ENCODE measurements at regions not wholly inside any gene's neighbourhood (a gene's known extent, or its start where the extent isn't known, plus 50 kb on each side); places are given as distances from the start of the nearest gene placed in this dataset.

DNA sequence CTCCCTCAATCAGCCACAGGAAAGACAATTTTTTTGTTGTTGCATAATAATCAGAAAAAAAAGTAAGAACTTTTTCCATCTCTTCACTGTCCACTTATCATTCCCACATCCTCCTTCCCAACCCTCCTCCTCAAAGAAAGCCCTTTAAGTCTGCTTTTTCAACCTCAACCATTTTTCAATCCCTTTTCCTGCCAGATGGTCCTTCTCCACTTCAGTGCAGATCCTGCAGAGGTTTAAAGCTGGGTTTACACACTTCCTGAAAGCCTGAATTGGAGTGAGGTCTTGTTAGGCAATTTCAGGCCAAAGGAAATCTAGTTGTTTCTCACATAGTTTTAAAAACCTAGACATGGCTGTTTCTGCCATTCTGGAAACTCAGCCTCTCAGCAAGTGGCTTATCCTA lies 78.3 kb downstream of the RPL27A start:
- Histone ChIP-seq H3K9ac (no peak overlapping the region), H3K36me3 (replicated peaks in 1 of 2; ENCODE audit: control insufficient read depth in 1 of 2, insufficient read depth in 2 of 2, low read length in 1 of 2) (peaks cover 0 to 6% of the 10 kb centered on the region in 2 experiments), H3K79me2 (ENCODE audit: insufficient read depth) (peaks cover 66% of the 10 kb centered on the region), H3F3A (replicated peaks; ENCODE audit: insufficient read depth) (peaks cover 21% of the 10 kb centered on the region), H3K9me2 (no peaks in the 10 kb centered on the region), H3K4me2 (no peak overlapping the region), H3K9me3 (no peaks in the 10 kb centered on the region), H3K4me3 (ENCODE audit: low read depth in 2 of 2, low read length in 1 of 2) (no peak overlapping the region), H4K20me1 (ENCODE audit: insufficient read depth) (peaks cover 10% of the 10 kb centered on the region), H3K4me1 (ENCODE audit: control insufficient read depth in 1 of 2, insufficient read depth in 2 of 2, low read depth in 1 of 2, low read length in 1 of 2) (peaks cover 0 to 26% of the 10 kb centered on the region in 2 experiments; a peak in 3 of 4 replicates), H3K27me3 (ENCODE audit: insufficient read depth) (no peaks in the 10 kb centered on the region), H2AFZ (ENCODE audit: low read depth) (no peak overlapping the region), H3K27ac (ENCODE audit: low read depth in 2 of 2, low read length in 1 of 2) (no peak overlapping the region)
- TF ChIP-seq ELF1 (IDR thresholded peaks at IDR 0.05): no peak
- no peak for DNase-seq
- ChIA-PET CTCF (interaction anchor here (0.6 kb wide), 1 partner anchor 1682 kb away, joined by 3 read pairs; no protein-coding TSS in a partner anchor), POLR2A (no interaction called here)

DNA sequence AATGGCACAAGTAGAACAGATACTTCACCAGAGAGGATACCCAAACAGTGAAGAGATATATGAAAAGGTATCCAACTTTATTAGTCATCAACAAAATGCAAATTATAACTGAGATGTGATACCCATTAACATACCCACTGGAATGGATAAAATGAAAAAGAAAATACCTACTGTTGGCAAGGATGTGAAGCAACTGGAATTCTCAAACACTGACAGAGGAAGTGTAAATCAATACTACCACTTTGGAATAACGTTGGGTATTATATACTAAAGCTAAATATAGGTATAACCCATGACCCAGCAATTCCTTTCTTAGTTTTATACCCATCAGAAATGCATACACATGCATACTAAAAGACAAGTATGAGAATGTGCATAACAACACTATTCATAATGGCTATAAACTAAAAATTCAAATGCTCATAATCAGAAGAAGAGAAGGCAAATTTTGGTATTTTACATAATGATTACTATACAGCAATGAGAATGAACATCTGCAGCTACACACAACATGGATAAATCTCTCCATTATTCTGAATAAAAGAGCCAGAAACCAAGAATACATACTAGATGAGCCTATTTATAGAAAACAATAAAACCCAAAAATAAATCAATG lies 80.6 kb downstream of the RPL27A start:
- CTCF ChIA-PET: interaction anchor here (0.7 kb wide), 1 partner anchor 192 kb away, joined by 3 read pairs; no protein-coding TSS in a partner anchor

More for the DNA sequence above, 80.6 kb downstream of the RPL27A start:
- H3F3A ChIP-seq (replicated peaks; ENCODE audit: insufficient read depth): peaks cover 22% of the 10 kb centered on the region
- WGBS (ENCODE audit: low lambda C conversion rate): 0% methylated on average over 1 of the region's 1 CpG
- TF ChIP-seq GATA2 (CRISPR knock-in tag; IDR thresholded peaks at IDR 0.05) (no peak), JUND (IDR thresholded peaks at IDR 0.05) (no peak), EZH2phosphoT487 (IDR thresholded peaks at IDR 0.05; ENCODE audit: borderline replicate concordance, low read depth) (no peak), NFIC (IDR thresholded peaks at IDR 0.05; ENCODE audit: borderline replicate concordance) (no peak), TCF12 (IDR thresholded peaks at IDR 0.05) (no peak), MAX (IDR thresholded peaks at IDR 0.05; ENCODE audit: low read depth) (no peak), YY1 (IDR thresholded peaks at IDR 0.05; ENCODE audit: low read depth) (no peak), MXI1 (IDR thresholded peaks at IDR 0.05; ENCODE audit: low read depth, low read length) (no peak), RFX5 (IDR thresholded peaks at IDR 0.05; ENCODE audit: low read length) (no peak), SIN3A (IDR thresholded peaks at IDR 0.05; ENCODE audit: borderline replicate concordance, low read depth, low read length) (no peak), PBX3 (IDR thresholded peaks at IDR 0.05) (no peak), FOSL2 (IDR thresholded peaks at IDR 0.05; ENCODE audit: borderline replicate concordance, low read depth) (no peak), NRF1 (IDR thresholded peaks at IDR 0.05; ENCODE audit: low read depth, low read length) (no peak)
- TF ChIP-seq, protein P1, sequence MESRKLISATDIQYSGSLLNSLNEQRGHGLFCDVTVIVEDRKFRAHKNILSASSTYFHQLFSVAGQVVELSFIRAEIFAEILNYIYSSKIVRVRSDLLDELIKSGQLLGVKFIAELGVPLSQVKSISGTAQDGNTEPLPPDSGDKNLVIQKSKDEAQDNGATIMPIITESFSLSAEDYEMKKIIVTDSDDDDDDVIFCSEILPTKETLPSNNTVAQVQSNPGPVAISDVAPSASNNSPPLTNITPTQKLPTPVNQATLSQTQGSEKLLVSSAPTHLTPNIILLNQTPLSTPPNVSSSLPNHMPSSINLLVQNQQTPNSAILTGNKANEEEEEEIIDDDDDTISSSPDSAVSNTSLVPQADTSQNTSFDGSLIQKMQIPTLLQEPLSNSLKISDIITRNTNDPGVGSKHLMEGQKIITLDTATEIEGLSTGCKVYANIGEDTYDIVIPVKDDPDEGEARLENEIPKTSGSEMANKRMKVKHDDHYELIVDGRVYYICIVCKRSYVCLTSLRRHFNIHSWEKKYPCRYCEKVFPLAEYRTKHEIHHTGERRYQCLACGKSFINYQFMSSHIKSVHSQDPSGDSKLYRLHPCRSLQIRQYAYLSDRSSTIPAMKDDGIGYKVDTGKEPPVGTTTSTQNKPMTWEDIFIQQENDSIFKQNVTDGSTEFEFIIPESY (IDR thresholded peaks at IDR 0.05; ENCODE audit: borderline replicate concordance, low read depth): no peak
- TF ChIP-seq, protein P2, sequence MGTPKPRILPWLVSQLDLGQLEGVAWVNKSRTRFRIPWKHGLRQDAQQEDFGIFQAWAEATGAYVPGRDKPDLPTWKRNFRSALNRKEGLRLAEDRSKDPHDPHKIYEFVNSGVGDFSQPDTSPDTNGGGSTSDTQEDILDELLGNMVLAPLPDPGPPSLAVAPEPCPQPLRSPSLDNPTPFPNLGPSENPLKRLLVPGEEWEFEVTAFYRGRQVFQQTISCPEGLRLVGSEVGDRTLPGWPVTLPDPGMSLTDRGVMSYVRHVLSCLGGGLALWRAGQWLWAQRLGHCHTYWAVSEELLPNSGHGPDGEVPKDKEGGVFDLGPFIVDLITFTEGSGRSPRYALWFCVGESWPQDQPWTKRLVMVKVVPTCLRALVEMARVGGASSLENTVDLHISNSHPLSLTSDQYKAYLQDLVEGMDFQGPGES (IDR thresholded peaks at IDR 0.05; ENCODE audit: low read depth, low read length): no peak
- TF ChIP-seq, protein P3, sequence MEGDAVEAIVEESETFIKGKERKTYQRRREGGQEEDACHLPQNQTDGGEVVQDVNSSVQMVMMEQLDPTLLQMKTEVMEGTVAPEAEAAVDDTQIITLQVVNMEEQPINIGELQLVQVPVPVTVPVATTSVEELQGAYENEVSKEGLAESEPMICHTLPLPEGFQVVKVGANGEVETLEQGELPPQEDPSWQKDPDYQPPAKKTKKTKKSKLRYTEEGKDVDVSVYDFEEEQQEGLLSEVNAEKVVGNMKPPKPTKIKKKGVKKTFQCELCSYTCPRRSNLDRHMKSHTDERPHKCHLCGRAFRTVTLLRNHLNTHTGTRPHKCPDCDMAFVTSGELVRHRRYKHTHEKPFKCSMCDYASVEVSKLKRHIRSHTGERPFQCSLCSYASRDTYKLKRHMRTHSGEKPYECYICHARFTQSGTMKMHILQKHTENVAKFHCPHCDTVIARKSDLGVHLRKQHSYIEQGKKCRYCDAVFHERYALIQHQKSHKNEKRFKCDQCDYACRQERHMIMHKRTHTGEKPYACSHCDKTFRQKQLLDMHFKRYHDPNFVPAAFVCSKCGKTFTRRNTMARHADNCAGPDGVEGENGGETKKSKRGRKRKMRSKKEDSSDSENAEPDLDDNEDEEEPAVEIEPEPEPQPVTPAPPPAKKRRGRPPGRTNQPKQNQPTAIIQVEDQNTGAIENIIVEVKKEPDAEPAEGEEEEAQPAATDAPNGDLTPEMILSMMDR (IDR thresholded peaks at IDR 0.05): no peak
- H3K9me3 ChIP-seq: no peaks in the 10 kb centered on the region
- no peak overlapping the region for H3K4me3 ChIP-seq (ENCODE audit: low read depth in 2 of 2, low read length in 1 of 2)
- no peaks in the 10 kb centered on the region for H3K27me3 ChIP-seq (ENCODE audit: insufficient read depth)
- peaks cover 67% of the 10 kb centered on the region for H3K79me2 ChIP-seq (ENCODE audit: insufficient read depth)
- H3K4me1 ChIP-seq (ENCODE audit: control insufficient read depth in 1 of 2, insufficient read depth in 2 of 2, low read depth in 1 of 2, low read length in 1 of 2): peaks cover 2 to 31% of the 10 kb centered on the region in 2 experiments; a peak in 3 of 4 replicates
- H3K4me2 ChIP-seq: no peak overlapping the region
- POLR2A ChIA-PET: no interaction called here
- no peak overlapping the region for H2AFZ ChIP-seq (ENCODE audit: low read depth)
- no peaks in the 10 kb centered on the region; the same call in 1 of the 2 replicates for H4K20me1 ChIP-seq (ENCODE audit: insufficient read depth)
- peaks cover 0 to 6% of the 10 kb centered on the region in 2 experiments for H3K36me3 ChIP-seq (replicated peaks in 1 of 2; ENCODE audit: control insufficient read depth in 1 of 2, insufficient read depth in 2 of 2, low read length in 1 of 2)
- H3K9me2 ChIP-seq: no peaks in the 10 kb centered on the region
- DNase-seq: no peak
- H3K9ac ChIP-seq: no peak overlapping the region
- H3K27ac ChIP-seq (ENCODE audit: low read depth in 2 of 2, low read length in 1 of 2): no peak overlapping the region
